Testis (tissue), 2 donors: ENCODE measurements at regions not wholly inside any gene's neighbourhood (a gene's known extent, or its start where the extent isn't known, plus 50 kb on each side); places are given as distances from the start of the nearest gene placed in this dataset.

Experiments used
- CTCF ChIP-seq, 3 experiments: fragments of 450-650 bp in 2 of 3; fragments of 200-600 bp in 1 of 3; sonication (generic) in 1 of 3; IDR thresholded peaks; one replicate each; pipeline ENCODE4 v1.5.1; 2016 to 2019; ENCODE audit warnings: antibody characterized with exemption in 3 of 3, mild to moderate bottlenecking in 2 of 3, moderate library complexity in 1 of 3
- POLR2A ChIP-seq: fragments of 450-650 bp; IDR thresholded peaks from one replicate; pipeline ENCODE4 v1.6.1; 2017; ENCODE audit warnings: antibody characterized with exemption, mild to moderate bottlenecking, moderate library complexity

GRCh38 chr21:27189870-27190269 lies 223.0 kb upstream of the ADAMTS5 start:
- TF ChIP-seq CTCF (IDR thresholded peaks at IDR 0.05) = no peak
- no peak for TF ChIP-seq POLR2A
